GM18526 (cell line): ENCODE measurements at regions not wholly inside any gene's neighbourhood (a gene's known extent, or its start where the extent isn't known, plus 50 kb on each side); places are given as distances from the start of the nearest gene placed in this dataset.

Experiments
- POLR2A ChIP-seq: IDR thresholded peaks from 3 replicates; pipeline ENCODE4 v1.6.1; 2011; ENCODE audit not compliant: insufficient read length; ENCODE audit errors: extremely low read depth

DNA sequence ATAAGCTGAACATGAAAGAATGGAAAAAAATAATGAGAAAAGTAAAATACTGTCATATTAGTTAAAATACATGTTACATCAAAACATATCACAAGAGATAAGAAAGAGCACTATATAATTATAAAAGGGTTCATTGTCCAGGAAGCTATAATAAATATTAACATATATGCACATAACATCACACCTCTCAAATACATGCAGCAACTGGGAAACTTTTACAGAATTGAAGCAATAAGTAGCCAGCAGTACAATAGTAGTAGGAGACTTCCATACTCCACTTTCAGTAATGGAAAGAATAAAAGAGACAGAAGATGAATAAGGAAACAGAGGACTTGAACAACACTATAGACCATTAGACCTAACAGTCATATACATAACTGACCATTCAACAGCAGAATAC is 90.4 kb downstream of the AHSP start:
- no peak for TF ChIP-seq POLR2A

DNA sequence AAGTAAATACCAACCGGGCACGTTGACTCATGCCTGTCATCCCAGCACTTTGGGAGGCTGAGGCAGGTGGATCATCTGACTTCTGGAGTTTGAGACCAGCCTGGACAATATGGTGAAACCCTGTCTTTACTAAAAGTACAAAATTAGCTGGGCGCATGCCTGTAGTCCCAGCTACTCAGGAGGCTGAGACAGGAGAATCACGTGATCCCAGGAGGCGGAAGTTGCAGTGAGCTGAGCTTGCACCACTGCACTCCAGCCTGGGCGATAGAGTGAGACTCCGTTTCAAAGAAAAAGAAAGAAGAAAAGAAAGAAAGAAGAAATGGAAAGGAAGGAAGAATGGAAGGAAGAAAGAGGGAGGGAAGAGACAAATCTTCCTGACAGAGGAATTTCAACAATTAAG is 108.7 kb downstream of the AHSP start:
- TF ChIP-seq POLR2A: no peak

DNA sequence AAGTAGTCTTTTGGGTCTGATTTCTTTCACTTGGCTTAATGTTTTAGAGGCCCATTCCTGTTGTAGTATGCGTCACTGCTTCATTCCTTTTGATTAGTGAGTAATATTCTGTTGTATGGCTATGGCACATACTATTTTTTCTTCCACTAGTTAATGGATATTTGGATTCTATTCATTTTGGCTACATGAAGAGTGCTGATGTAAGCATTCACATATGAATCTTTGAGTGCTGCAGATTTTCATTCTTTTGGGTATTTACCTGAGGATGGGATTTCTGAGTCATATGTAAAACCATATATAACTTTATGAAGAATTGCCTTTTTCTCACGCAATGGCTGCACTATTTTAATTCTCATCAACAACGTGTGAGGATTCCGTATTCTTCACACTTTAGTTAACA is 113.6 kb downstream of the AHSP start:
- no peak for TF ChIP-seq POLR2A

DNA sequence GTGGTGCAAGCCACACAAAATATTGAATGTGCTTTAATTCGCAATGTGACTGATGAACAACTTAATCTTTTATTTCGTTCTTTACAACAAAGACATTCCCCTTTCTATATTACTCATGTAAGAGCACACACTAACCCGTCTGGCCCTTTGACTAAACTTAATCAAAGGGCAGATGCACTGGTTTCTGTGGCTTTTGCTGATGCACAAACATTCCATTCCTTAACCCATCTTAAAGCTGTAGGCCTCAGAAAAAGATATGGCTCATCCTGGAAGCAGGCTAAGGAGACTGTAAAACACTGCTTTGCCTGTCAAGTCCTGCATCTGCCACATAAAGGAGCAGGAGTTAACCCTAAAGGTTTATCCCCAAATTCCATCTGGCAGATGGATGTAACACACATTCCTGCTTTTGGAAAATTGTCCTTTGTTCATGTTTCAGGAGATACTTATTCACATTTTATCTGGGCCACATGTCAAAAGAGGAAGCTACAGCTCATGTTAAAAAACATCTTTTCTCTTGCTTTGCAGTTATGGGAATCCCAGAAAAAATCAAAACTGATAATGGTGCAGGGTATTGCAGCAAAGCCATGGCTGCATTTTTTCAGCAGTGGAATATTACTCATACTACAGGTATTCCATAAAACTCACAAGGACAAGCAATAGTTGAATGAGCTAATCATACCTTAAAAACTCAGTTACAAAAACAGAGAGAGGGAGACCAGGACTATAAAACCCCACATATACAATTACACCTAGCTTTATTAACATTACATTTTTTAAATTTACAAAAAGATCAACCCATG is 137.2 kb downstream of the AHSP start:
- TF ChIP-seq POLR2A: no peak

DNA sequence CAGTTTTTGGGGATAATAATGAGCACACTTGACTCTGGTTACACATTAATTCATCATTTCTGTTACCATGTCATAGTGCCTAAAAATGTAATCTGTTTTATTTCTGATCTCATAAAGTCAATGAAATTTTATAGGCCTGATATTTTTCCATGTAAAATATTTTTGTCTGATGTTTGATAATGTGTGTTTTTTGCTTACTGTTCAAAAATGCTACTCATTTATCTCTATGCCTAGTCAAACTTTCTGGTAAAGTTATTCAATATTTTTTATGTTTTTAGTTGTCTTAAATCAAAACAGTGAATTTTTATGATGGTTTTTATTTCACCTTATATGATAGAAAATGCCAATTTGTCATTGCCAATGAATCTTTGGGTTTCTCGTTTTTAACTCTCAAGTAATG is 147.0 kb downstream of the AHSP start:
- no peak for TF ChIP-seq POLR2A

DNA sequence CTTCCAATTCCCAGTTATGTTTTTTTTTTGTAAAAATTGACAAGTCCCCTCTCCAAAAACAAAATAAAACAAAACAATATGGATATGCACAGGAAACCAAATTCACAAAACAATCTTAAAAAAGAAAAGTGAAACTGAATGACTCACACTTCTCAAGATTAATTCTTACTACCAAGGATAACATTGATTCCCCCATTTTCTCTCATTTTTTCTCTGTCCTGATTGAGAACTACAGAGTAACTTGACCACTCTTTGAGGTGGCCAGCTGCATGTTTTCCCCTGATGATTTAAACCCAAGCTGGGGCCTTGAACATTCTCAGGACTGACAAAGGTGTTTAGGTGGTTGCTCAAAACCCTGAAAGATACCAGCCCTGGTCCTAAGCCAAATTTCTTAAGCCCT is 149.0 kb downstream of the AHSP start:
- TF ChIP-seq POLR2A: no peak

DNA sequence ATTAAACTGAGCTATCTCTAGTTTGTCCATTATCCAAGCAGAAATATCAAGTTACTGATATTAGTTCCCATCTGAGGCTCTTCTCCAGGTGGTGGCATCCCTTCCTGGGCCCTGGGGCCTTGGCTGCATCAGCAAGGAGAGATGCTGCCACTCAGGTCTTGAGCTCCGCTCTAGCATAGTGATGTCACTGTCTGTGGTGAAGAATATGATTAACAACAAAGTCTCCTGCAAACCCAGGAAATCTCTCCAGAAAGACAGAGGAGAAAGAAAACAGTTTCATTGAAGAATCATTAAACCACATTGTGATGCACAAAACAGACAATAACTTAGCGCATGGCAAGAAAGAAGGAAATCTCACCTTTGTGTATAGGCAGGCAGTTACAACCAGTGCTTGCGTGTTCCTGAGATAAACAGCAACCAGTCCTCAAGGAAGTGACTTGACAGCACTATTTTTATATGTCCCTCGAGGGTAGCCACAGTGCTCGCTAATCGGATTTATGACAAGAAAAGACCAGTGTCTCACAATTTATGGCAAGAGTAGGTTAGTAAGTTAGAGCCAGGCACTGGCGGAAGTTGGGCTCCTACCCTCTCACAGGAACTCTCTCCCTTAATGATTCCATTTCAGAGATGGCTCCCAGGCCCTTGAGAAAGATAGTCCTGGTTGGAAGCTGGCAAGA is 151.1 kb downstream of the AHSP start:
- no peak for TF ChIP-seq POLR2A

DNA sequence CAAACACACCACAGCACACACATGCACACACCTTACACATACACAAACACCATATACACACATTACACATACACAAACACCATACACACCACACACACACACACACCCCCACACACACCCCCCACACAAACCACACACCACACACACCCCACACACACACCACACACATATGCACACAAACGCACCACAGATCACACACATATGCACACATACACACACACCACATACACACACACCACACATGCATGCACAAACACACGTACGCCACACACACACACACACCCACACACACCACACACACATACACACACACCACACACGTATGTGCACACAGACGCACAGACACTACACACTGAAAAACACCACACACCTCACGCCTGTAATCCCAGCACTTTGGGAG is 166.0 kb downstream of the AHSP start:
- no peak for TF ChIP-seq POLR2A

DNA sequence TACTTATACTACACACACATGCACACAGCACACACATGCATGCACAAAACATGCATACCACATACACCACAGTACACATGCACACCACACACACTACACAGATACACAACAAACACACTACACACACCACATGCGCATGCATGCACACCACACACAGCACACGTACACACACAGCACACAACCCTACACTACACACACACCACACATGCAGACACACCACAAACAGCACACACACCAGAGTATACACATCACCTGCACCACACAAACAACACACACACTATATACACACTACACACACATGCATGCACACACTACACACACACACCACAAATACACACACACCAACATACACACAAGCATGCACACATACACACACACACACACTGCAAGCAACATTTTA is 166.8 kb downstream of the AHSP start:
- no peak for TF ChIP-seq POLR2A

DNA sequence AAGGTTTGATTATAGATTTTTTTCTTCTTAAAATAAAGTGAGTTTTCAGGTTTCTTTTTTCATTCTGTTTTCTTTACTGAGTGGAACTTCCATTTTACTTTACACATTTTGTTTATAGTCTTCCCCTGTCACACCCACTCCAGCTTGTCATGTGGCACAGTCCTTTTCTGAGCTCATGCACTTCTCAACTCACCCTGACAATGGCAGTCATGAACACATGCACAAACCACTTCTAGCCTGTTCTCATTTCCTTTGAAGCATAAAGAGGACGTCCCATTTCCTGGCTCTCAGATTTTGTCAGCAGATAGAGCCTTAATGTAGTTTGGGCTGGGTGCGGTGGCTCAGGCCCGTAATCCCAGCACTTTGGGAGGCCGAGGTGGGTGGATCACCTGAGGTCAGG is 168.0 kb downstream of the AHSP start:
- no peak for TF ChIP-seq POLR2A

DNA sequence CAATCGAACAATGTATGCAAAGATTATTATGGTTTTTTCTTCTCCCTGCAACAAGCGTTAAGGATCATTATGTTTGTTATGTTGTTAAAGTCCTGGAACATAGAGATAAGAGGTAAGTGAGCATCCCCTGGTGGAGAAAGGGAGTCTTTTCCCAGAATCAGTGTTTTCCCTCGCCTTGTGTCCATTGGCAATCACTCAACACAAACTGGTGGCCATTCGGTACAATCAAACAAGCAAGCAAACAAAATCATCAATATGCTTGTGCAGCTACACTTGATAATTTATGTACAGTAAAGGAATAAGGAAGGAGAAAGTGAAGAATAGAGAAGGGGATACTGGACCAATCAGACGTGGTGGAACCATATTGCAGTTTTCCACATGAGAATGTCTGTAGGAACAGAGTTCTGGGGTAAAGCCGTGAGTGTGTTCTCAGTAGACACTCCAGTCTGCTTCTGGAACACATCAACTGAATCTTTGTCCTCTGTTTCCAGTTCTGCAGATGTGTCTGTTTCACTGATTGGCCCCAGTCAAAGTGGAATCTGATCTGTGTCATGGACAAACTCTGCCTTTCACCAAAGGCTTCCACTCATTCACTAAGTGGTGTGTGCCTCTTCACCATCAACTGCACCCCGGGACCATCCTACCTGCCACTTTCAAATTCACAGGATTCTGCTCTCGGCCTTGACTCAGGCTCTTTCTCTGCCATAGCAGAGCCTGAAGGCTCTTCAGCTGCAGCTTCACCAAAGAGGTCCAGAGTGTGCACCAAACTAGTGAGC is 169.5 kb downstream of the AHSP start:
- no peak for TF ChIP-seq POLR2A

DNA sequence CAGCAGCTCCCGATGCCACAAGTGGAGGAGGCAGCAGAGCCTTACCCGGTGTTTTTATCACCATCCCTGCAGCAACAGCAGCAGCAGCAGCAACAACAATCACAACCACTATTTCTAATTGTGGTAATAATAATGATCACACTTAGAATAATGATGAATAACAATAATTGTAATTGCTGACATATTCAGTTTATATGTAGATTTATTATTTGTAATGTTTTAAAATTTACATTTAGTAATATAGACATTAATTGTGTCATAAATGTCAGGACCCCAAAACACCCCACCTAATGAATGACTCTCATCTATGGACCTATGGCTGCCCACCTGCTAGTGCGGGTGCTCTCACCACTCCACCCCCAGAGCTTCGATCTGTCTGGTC is 170.0 kb downstream of the AHSP start:
- no peak for TF ChIP-seq POLR2A

DNA sequence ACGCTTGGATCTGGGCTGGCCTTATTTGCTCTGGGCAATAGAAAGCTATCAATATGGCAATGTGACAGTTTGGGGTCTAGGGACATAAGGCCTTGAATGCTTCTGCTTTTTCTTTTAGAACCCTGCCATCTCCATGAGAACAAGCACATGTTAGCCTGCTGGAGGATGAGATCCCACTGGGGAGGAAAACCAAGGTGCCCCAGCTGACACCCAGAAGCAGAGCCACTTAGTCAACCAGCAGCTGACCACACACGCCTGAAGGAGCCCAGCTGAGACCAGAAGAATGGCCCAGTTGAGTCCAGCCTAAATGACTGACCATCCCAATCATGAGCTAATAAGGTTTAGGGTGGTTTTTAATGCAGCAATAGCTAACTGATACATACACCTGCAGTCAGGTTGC is 171.2 kb downstream of the AHSP start:
- TF ChIP-seq POLR2A: no peak

DNA sequence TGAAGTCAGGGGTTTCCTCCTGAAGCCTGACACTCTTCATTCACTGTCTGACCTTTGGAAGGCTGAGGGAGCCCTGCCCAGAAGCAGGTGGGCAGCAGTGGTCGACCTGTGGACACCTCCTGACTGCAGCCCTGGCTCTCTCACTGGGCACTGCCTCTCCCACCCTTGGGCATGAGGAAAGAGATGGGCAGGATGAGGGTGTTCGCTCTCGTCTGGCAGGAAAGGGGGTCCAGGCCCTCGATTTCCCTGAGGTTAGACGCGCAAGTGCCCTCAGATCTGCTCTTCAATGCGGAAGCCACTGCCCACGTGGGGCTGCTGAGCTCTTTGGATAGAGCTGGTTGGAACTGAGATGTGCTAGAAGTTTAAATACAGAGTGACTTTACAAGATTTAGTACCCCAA is 171.9 kb downstream of the AHSP start:
- no peak for TF ChIP-seq POLR2A

DNA sequence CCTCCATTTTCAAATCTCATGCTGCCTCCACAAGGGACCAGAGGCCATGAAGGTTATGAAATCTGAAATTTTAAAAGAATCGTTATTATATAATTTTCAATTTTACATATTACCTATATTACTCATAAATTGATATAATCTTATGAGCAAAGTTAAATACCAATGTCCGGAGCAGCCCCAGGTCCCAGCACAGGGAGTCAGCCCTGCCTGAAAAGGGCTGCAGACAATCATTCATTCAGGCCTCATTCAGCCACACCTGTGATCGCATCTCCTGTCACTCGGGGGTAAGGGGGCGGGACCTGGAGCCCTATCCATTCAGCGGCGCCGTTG is 172.5 kb downstream of the AHSP start:
- TF ChIP-seq POLR2A: no peak
